ENCODE measurements at regions not wholly inside any gene's neighbourhood (a gene's known extent, or its start where the extent isn't known, plus 50 kb on each side); places are given as distances from the start of the nearest gene placed in this dataset.

DNA sequence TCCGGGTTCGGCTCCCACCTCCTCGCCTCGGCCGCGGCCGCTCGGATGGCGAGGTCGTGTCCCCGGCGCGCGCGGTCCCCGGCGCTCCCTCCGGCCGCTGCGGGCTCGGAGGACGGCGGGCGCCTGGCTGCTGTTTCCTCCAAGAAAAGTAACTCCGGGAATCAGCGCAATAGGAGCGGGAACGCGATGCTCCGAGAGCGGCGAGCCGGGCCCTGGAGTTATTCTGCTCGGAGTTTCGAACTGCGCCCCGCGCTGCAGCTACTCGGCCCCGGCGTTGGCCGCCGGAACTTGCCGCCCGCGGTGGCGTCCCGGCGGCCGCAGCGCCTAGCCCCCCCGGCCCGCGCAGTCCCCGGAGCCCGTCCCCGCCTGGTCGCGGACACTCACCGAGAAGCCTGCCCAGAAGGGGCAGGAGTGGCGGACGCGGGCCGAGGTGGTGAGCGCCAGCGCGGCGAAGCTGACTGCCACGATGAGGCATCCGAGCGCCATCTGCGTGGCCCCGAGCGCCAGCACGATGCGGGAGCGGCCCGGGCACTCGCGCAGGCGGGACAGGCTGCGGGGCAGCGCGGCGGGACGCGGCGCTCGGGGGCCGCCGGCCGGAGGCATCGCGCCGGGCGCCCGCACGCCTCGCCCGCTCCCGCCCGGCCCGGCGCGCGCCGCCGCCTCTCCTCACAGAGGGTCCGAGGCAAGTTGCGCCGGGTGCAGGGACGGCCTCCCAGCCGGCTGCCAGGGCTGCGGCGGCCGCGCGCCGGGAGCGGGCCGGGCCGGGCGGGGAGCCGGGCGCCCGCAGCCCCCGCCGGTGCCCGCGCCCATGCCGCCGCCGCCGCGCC, 251.9 kb downstream of the TJP1 start:
- TF ChIP-seq, protein P1, sequence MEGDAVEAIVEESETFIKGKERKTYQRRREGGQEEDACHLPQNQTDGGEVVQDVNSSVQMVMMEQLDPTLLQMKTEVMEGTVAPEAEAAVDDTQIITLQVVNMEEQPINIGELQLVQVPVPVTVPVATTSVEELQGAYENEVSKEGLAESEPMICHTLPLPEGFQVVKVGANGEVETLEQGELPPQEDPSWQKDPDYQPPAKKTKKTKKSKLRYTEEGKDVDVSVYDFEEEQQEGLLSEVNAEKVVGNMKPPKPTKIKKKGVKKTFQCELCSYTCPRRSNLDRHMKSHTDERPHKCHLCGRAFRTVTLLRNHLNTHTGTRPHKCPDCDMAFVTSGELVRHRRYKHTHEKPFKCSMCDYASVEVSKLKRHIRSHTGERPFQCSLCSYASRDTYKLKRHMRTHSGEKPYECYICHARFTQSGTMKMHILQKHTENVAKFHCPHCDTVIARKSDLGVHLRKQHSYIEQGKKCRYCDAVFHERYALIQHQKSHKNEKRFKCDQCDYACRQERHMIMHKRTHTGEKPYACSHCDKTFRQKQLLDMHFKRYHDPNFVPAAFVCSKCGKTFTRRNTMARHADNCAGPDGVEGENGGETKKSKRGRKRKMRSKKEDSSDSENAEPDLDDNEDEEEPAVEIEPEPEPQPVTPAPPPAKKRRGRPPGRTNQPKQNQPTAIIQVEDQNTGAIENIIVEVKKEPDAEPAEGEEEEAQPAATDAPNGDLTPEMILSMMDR (IDR thresholded peaks at IDR 0.05), result no peak
- no peak for TF ChIP-seq POLR2A (IDR thresholded peaks at IDR 0.05)
